GM18520 (cell line): ENCODE measurements at regions not wholly inside any gene's neighbourhood (a gene's known extent, or its start where the extent isn't known, plus 50 kb on each side); places are given as distances from the start of the nearest gene placed in this dataset.

Source experiments
- ATAC-seq: cut with Tn5 transposase; IDR thresholded peaks from one replicate; pipeline ENCODE4 v1.9.1; 2021; ENCODE audit not compliant: unreplicated experiment

DNA sequence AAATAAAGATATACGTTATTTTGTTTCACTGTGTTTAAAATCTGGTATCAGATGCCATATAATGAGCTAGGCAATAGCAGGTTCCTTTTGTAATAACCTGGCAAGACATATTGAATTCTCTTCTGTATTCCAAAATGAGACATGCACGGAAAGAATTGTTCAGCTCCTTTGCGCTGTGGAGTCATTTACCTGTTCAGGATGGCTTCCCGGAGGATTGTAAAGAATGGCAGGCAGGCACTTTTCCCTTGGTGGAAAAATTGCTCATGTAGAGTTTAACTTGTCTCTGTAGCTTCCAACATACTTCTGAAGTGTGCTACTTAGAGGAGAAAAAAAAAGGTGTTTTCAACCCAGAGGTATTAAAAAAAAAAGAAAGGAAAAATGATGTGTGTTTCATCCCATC is 805.2 kb downstream of the GALC start:
- ATAC-seq = no peak

GRCh38 chr14:87186737-87187136 is 806.2 kb downstream of the GALC start:
- ATAC-seq = no peak

- no peak for ATAC-seq
Measured at GRCh38 chr14:87185961-87186560, 806.9 kb downstream of the GALC start.

- no peak for ATAC-seq
Measured at GRCh38 chr14:87184180-87184579, 808.8 kb downstream of the GALC start.

DNA sequence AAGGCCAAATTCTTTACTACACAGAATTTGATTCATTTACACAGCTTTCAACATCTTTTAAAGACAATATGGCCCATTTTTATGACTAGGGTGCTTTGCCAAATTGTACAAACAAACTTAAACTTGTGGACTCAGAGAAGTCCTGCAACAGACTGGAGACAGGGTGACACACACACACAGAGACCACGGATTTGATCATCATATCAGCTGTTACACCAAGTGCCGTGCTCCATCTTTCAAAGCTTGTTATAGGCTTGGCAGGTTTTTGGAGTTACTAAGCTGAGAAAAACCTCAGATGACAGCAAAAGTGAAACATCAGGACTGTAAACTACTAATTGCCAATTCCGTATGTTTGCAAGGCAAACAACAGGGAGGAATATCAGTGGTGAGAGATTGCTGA is 811.7 kb downstream of the GALC start:
- ATAC-seq = no peak

DNA sequence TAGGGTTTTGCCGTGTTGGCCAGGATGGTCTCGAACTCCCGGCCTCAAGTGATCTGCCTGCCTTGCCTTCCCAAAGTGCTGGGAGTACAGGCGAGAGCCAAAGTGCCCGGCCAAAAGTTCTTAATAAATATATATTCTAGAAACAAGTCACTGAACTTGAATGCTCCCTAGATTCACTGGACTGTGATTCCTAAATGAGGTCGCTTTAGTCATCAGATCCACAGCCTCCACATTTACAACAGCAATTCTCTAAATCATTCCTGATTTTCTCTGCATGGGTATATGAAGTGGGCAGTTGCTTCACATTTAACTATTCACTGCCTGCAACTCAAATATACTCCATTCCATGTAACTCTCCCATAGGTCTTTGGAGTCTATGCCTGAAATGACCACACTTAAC is 813.0 kb downstream of the GALC start:
- no peak for ATAC-seq

GRCh38 chr14:87178277-87178676 is 814.7 kb downstream of the GALC start:
- ATAC-seq = no peak

DNA sequence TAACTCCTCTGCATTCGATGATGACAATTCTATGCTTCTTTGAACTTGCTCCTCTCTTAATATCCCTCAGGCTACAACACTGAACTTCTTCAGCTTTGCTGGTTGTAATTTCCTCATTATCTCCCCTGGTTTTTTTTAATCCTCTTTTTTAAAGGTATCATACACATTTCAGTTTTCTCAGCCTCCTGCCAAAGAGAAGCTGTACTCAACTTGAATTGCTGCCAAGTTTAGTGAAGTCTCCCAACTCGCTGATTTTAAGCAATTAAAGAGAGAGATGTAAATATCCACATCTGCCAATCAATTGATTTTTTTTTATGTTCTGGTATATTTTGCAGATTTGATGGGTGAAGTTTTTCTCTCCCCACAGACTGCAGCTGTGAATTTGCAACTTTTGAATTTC is 817.8 kb downstream of the GALC start:
- no peak for ATAC-seq

- no peak for ATAC-seq
Measured at GRCh38 chr14:87171141-87171540, 821.8 kb downstream of the GALC start.

DNA sequence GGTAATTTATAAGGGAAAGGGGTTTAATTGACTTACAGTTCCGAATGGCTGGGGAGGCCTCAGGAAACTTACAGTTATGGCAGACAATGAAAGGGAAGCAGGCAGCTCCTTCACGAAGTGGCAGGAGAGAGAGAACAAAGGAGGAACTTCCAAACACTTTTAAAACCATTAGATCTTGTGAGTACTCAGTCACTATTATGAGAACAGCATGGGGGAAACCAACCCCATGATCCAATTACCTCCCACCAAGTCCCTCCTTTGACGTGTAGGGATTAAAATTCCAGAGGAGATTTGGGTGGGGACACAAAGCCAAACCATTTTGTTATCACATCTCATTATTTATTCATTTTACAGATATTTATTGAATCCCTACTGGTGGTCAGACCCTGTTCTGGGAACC is 822.8 kb downstream of the GALC start:
- no peak for ATAC-seq

GRCh38 chr14:87169362-87169761 is 823.6 kb downstream of the GALC start:
- no peak for ATAC-seq

DNA sequence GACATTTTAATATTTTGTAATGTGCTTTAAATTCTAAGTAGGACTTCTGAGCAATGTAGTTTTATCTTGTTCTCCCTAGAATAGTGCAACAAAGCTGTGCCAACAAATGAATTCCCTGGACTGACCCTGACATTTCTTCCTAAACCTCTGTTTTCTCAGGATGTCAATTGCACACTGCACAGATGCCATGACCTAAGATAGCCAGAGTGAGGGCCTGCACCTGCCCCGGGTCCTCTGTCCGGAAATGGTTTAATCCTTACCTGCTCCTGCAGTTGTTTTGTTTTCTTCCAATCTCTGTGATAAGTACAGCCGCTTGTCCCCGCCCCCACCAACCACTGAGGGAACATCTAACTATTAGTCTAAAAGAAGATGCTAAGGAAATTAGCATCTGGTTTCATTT is 831.5 kb downstream of the GALC start:
- ATAC-seq = no peak

- ATAC-seq = no peak
Measured at GRCh38 chr14:87160989-87161388, 832.0 kb downstream of the GALC start.

- ATAC-seq = no peak
Measured at GRCh38 chr14:87158283-87158682, 834.7 kb downstream of the GALC start.

DNA sequence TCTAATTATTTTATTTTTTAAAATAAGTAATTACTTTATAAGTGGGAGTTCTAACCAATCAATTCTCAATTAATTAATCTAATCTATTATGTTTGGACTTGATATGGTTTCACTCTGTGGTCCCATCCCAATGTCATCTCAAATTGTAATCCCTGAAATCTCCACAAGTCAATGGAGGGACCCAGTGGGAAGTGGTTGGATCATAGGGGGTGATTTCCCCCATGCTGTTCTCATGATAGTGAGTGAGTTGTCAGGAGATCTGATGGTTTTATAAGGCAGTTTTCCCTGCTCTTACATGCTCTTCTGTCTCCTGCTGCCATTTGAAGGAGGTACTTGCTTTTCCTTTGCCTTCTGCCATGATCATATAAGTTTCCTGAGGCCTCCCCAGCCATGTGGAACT is 836.1 kb downstream of the GALC start:
- ATAC-seq = no peak

GRCh38 chr14:87155856-87156488 is 837.0 kb downstream of the GALC start:
- ATAC-seq = no peak

GRCh38 chr14:87153901-87154300 is 839.1 kb downstream of the GALC start:
- ATAC-seq = no peak

DNA sequence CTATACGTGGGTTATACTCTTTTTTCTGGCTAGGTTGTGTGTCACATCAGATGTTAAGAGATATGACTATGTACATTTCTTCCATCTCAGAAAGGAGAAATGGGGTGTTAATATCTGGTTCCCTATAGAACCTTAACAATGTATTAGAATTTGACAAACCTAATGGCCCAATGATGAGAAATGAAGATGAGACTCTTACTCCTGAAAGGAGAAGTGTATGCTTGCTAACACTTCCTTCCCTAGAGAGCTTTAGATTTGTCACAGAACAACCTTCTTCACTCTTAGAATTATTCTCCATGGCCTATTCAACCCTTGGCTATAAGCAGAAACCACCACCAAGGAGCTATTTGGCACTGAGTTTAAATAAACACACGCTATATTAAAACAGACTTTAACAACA is 839.6 kb downstream of the GALC start:
- ATAC-seq = no peak

DNA sequence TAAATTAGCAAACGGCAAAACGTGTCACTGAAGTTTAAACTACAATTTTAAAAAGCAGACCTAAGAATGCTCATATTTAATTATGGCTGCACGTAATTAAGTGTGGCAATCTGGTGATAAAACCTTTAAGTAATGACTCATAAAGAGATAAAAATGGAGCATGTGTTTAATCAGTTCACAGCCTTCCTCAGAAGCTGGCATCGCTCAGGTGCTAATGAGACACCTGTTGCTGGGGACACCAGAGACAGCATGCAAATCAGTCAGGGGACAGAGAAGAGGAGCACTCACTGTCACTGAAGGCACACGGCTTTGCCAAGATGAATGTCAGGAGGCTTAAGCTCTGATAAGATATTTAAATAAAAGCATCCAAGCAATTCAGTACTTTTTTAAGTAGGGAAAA is 840.3 kb downstream of the GALC start:
- ATAC-seq = no peak

DNA sequence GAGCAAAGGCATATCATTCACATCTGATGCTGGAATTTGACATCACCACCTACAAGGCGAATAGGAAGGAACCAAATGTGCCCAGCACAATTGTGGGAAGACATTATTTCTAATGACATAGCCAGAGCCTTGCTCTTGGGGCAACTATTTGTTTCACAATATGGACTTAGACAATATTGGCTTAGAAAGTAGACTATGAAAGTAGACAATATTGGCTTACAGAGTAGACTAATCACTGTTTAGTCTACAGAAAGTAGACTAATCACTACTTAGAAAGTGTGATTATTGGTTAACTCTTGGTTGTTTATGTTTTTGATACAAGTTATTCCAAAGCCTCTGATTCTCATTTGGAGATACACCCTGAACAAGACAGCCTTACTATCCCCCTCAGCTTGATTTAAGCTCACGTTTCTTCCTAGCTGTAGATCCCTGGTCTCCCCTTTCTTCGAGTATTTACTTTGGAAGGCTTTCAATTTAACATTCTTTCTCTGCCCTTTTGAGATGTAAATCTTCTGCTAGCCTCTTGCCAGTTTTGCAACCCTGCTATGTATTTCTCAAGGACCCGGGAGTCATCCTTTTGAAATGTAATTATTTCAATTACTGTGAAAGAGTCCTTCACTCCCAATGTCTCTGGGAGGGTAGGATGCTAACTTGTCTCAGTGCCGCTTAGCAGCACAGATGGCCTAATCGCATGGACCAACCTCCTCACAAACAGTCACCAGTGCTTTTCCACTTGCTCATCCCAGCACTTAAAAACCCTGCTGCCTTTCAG is 843.2 kb downstream of the GALC start:
- ATAC-seq = no peak

GRCh38 chr14:87148655-87149054 is 844.3 kb downstream of the GALC start:
- no peak for ATAC-seq

GRCh38 chr14:87142551-87143211 is 850.3 kb downstream of the GALC start:
- ATAC-seq = no peak
